Natural killer cell (primary cell): ENCODE measurements at regions not wholly inside any gene's neighbourhood (a gene's known extent, or its start where the extent isn't known, plus 50 kb on each side); places are given as distances from the start of the nearest gene placed in this dataset.

Experiments used
- ATAC-seq, 3 donors: fragments of 150-1000 bp in 2 of 3; fragments of 200-7000 bp in 1 of 3; cut with Tn5 transposase; 1 replicate in 1 of 3; 2 replicates in 2 of 3; pipeline ENCODE4 v1.10.0; 2021; ENCODE audit warnings: mild to moderate bottlenecking in 2 of 3, moderate library complexity in 2 of 3
- DNase-seq, 2 donors: peaks; one replicate each; pipeline versions ENCODE4 v3.0.0 to v3.0.0-alpha.2; 2013 to 2021; ENCODE audit warnings: mixed read lengths in 1 of 2
- H3K27ac ChIP-seq: one replicate; pipeline ENCODE4 v1.5.1; 2013; ENCODE audit warnings: mild to moderate bottlenecking, low read length
- H3K27me3 ChIP-seq: one replicate; pipeline ENCODE4 v1.6.1; 2013; ENCODE audit warnings: low read length; ENCODE audit not compliant: control insufficient read depth, insufficient read depth
- H3K36me3 ChIP-seq: one replicate; pipeline ENCODE4 v1.6.1; 2013; ENCODE audit warnings: low read length; ENCODE audit not compliant: control insufficient read depth, insufficient read depth
- H3K4me1 ChIP-seq: one replicate; pipeline ENCODE4 v1.6.1; 2013; ENCODE audit warnings: low read length; ENCODE audit not compliant: control insufficient read depth, insufficient read depth
- H3K4me3 ChIP-seq: one replicate; pipeline ENCODE4 v1.5.1; 2013; ENCODE audit warnings: low read length
- H3K9me3 ChIP-seq: one replicate; pipeline ENCODE4 v1.6.1; 2013; ENCODE audit warnings: low read length; ENCODE audit not compliant: control insufficient read depth, insufficient read depth
- H3K27ac Mint-ChIP-seq, 2 donors: one replicate each; pipeline ENCODE4 v1.8.0; 2022; ENCODE audit warnings: mild to moderate bottlenecking in 2 of 2, mixed read lengths in 2 of 2, moderate library complexity in 1 of 2
- H3K27me3 Mint-ChIP-seq, 2 donors: one replicate each; pipeline ENCODE4 v1.8.0; 2022; ENCODE audit warnings: low read depth in 2 of 2, mixed read lengths in 2 of 2
- H3K36me3 Mint-ChIP-seq: one replicate; pipeline ENCODE4 v1.8.0; 2022; ENCODE audit warnings: mixed read lengths
- H3K4me1 Mint-ChIP-seq, 2 donors: one replicate each; pipeline ENCODE4 v1.8.0; 2022; ENCODE audit warnings: mixed read lengths in 2 of 2
- H3K4me3 Mint-ChIP-seq: one replicate; pipeline ENCODE4 v1.8.0; 2022; ENCODE audit warnings: mild to moderate bottlenecking, moderate library complexity, mixed read lengths
- H3K9me3 Mint-ChIP-seq, 2 donors: one replicate each; pipeline ENCODE4 v1.8.0; 2022; ENCODE audit warnings: mixed read lengths in 2 of 2
- WGBS: methylation state at CpG from one replicate; pipeline ENCODE4 v1.1.7; 2013; ENCODE audit warnings: missing lambda C conversion rate; ENCODE audit not compliant: insufficient coverage; 5-methylcytosine and 5-hydroxymethylcytosine counted together
- intact Hi-C: fragments of 100-400 bp; cut with micrococcal nuclease; formaldehyde crosslinking; loops from one replicate; pipeline ENCODE4 v1.14.2; 2022
- TF ChIP-seq, protein P1 (sequence below): fragments of 200-600 bp; IDR thresholded peaks from one replicate; pipeline ENCODE4 v1.8.0; 2022; ENCODE audit warnings: antibody characterized with exemption

DNA sequence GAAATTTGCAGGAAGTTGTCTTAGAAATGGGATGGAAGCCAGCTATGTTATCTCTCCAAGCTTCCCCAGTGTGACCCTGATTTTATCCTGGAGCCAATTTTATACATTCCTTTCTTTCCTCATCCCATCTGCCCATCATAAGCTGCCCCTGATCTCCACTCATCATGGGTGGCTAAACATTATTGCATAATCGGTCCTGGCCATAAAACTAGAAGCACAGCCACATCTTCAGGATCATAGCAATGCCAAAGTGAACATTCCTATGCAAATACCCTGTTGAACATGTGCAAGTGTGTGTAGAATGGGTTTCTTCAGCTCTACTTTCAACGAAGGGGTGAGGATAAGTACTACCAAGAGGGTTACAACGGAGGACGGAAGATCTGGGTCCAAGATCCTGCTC lies 50.6 kb upstream of the COG2 start:
- H3K4me3 ChIP-seq, result no peak overlapping the region
- DNase-seq (no peak), ATAC-seq (no peak)
- no peaks in the 10 kb centered on the region for H3K36me3 Mint-ChIP-seq
- H3K9me3 Mint-ChIP-seq, result peaks cover 0 to 2% of the 10 kb centered on the region in 2 donors
- no peaks in the 10 kb centered on the region for H3K4me1 ChIP-seq
- H3K36me3 ChIP-seq, result no peaks in the 10 kb centered on the region
- no peaks in the 10 kb centered on the region for H3K4me1 Mint-ChIP-seq
- no peak overlapping the region for H3K4me3 Mint-ChIP-seq
- intact Hi-C loops, result no loop called here
- peaks cover 20 to 24% of the 10 kb centered on the region in 2 donors for H3K27me3 Mint-ChIP-seq
- peaks cover 2% of the 10 kb centered on the region for H3K27me3 ChIP-seq
- H3K9me3 ChIP-seq, result no peaks in the 10 kb centered on the region
- no peak overlapping the region for H3K27ac Mint-ChIP-seq
- 81% methylated on average over 4 of the region's 4 CpGs for WGBS
- TF ChIP-seq, protein P1, sequence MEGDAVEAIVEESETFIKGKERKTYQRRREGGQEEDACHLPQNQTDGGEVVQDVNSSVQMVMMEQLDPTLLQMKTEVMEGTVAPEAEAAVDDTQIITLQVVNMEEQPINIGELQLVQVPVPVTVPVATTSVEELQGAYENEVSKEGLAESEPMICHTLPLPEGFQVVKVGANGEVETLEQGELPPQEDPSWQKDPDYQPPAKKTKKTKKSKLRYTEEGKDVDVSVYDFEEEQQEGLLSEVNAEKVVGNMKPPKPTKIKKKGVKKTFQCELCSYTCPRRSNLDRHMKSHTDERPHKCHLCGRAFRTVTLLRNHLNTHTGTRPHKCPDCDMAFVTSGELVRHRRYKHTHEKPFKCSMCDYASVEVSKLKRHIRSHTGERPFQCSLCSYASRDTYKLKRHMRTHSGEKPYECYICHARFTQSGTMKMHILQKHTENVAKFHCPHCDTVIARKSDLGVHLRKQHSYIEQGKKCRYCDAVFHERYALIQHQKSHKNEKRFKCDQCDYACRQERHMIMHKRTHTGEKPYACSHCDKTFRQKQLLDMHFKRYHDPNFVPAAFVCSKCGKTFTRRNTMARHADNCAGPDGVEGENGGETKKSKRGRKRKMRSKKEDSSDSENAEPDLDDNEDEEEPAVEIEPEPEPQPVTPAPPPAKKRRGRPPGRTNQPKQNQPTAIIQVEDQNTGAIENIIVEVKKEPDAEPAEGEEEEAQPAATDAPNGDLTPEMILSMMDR, result no peak
- no peak overlapping the region for H3K27ac ChIP-seq

DNA sequence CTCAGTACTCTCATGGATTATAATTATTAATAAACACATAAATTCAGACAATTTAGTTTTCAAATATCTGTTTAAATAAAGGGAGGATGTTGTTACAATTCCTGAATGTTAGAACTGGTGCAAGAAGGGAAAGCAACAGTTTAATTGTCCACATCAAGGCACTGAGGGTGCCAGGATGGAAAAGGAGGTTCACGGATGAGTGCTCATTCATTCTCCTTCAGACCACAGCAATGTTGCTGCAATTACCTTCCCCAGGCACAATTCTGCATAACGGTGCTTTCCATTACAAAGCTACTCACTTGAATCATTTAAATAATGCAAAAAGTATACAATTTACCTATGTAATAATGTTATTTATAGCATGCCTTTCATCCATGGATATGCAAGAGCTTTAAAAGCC lies 52.3 kb upstream of the COG2 start:
- Histone ChIP-seq H3K27me3 (peaks cover 2% of the 10 kb centered on the region), H3K9me3 (no peaks in the 10 kb centered on the region), H3K36me3 (no peaks in the 10 kb centered on the region), H3K4me3 (no peak overlapping the region), H3K27ac (no peak overlapping the region), H3K4me1 (no peaks in the 10 kb centered on the region)
- intact Hi-C loops, result no loop called here
- DNase-seq (no peak), ATAC-seq (no peak)
- no peak overlapping the region for H3K27ac Mint-ChIP-seq
- H3K4me1 Mint-ChIP-seq, result no peaks in the 10 kb centered on the region
- TF ChIP-seq, protein P1, result no peak
- peaks cover 24% of the 10 kb centered on the region in 2 donors for H3K27me3 Mint-ChIP-seq
- peaks cover 0 to 2% of the 10 kb centered on the region in 2 donors for H3K9me3 Mint-ChIP-seq
- H3K4me3 Mint-ChIP-seq, result no peak overlapping the region
- WGBS, result 86% methylated on average over 2 of the region's 2 CpGs
- no peaks in the 10 kb centered on the region for H3K36me3 Mint-ChIP-seq

DNA sequence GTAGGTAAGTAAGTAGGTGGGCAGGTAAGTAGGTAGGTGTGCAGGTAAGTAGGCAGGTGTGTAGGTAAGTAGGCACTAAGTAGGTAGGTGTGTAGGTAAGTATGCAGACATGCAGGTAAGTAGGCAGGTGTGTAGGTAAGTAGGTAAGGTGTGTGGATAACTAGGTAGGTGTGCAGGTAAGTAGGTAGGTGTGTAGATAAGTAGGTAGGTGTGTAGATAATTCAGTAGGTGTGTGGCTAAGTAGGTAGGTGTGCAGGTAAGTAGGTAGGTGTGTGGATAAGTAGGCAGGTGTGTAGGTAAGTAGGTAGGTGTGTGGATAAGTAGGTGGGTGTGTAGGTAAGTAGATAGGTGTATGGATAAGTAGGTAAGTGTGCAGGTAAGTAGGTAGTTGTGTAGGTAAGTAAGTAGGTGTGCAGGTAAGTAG lies 53.9 kb upstream of the COG2 start:
- H3K4me1 Mint-ChIP-seq, result no peaks in the 10 kb centered on the region
- no peaks in the 10 kb centered on the region for H3K4me1 ChIP-seq
- ATAC-seq, result no peak
- H3K27me3 ChIP-seq, result peaks cover 2% of the 10 kb centered on the region
- TF ChIP-seq, protein P1, result no peak
- no peak overlapping the region for H3K27ac Mint-ChIP-seq
- H3K36me3 ChIP-seq, result no peaks in the 10 kb centered on the region
- H3K27me3 Mint-ChIP-seq, result peaks cover 19 to 21% of the 10 kb centered on the region in 2 donors
- no peaks in the 10 kb centered on the region for H3K36me3 Mint-ChIP-seq
- no peaks in the 10 kb centered on the region for H3K9me3 Mint-ChIP-seq
- no peak overlapping the region for H3K27ac ChIP-seq
- H3K9me3 ChIP-seq, result no peaks in the 10 kb centered on the region
- DNase-seq, result no peak
- no peak overlapping the region for H3K4me3 ChIP-seq
- H3K4me3 Mint-ChIP-seq, result no peak overlapping the region
- intact Hi-C loops, result no loop called here

DNA sequence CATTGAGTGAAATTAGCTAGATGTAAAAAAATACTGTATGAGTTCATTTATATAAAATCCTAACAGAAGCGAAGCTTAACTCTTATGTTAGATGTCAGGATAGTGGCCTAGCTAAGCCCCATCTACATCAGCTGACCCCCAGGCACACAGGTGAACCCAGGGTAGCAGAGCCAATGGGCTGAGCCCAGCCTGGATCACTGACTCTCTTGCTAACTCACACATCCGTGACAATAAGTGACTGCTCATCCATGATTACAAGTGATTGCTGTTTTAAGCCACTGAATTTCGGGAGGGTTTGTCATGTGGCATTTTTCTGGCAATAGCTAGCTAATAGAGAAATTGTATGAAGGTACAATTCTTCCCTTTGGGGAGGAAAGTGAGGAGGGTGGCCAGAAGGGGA lies 55.2 kb upstream of the COG2 start:
- ATAC-seq, result no peak
- intact Hi-C loops, result no loop called here
- no peaks in the 10 kb centered on the region for H3K9me3 ChIP-seq
- 73% methylated on average over 3 of the region's 3 CpGs for WGBS
- Mint-ChIP-seq H3K27me3 (peaks cover 11 to 14% of the 10 kb centered on the region in 2 donors), H3K27ac (no peak overlapping the region), H3K4me3 (no peak overlapping the region), H3K9me3 (no peaks in the 10 kb centered on the region), H3K4me1 (no peaks in the 10 kb centered on the region), H3K36me3 (no peaks in the 10 kb centered on the region)
- no peak for DNase-seq
- no peaks in the 10 kb centered on the region for H3K27me3 ChIP-seq
- no peaks in the 10 kb centered on the region for H3K36me3 ChIP-seq
- H3K27ac ChIP-seq, result no peak overlapping the region
- no peaks in the 10 kb centered on the region for H3K4me1 ChIP-seq
- TF ChIP-seq, protein P1, result no peak
- no peak overlapping the region for H3K4me3 ChIP-seq
